H9 (cell line): ENCODE measurements at regions not wholly inside any gene's neighbourhood (a gene's known extent, or its start where the extent isn't known, plus 50 kb on each side); places are given as distances from the start of the nearest gene placed in this dataset.

ENCODE experiments used
- DNase-seq: peaks from one replicate; pipeline ENCODE4 v3.0.0-alpha.2; 2017
- H2AFZ ChIP-seq: one replicate; pipeline ENCODE4 v1.6.1; 2013; ENCODE audit warnings: mild to moderate bottlenecking, low read length, control low read depth, moderate library complexity
- H2AK5ac ChIP-seq: 2 replicates; pipeline ENCODE4 v1.6.1; 2013; ENCODE audit warnings: low read length, control low read depth, mixed read lengths; ENCODE audit not compliant: insufficient read length
- H2BK120ac ChIP-seq: one replicate; pipeline ENCODE4 v1.6.1; 2013; ENCODE audit warnings: low read depth, mild to moderate bottlenecking, low read length, control low read depth, inconsistent platforms; ENCODE audit not compliant: poor library complexity, severe bottlenecking
- H2BK12ac ChIP-seq: 2 replicates; pipeline ENCODE4 v1.6.1; 2013; ENCODE audit warnings: low read length, control low read depth, mixed read lengths, low read depth; ENCODE audit not compliant: insufficient read length
- H2BK15ac ChIP-seq: 2 replicates; pipeline ENCODE4 v1.6.1; 2013; ENCODE audit warnings: low read depth, low read length, control low read depth
- H2BK20ac ChIP-seq: one replicate; pipeline ENCODE4 v1.6.1; 2013; ENCODE audit warnings: low read depth, mild to moderate bottlenecking, low read length, control low read depth, inconsistent platforms; ENCODE audit not compliant: poor library complexity, severe bottlenecking
- H2BK5ac ChIP-seq: 2 replicates; pipeline ENCODE4 v1.6.1; 2013; ENCODE audit warnings: low read length, control low read depth, mixed read lengths; ENCODE audit not compliant: insufficient read length
- H3K14ac ChIP-seq: 2 replicates; pipeline ENCODE4 v1.6.1; 2013; ENCODE audit warnings: low read length, control low read depth; ENCODE audit not compliant: insufficient read depth
- H3K18ac ChIP-seq: 2 replicates; pipeline ENCODE4 v1.6.1; 2013; ENCODE audit warnings: low read depth, mild to moderate bottlenecking, mixed read lengths, low read length, control low read depth; ENCODE audit not compliant: insufficient read length
- H3K23ac ChIP-seq: 2 replicates; pipeline ENCODE4 v1.6.1; 2013; ENCODE audit warnings: low read length, control low read depth, mixed read lengths, low read depth; ENCODE audit not compliant: insufficient read length
- H3K23me2 ChIP-seq: 2 replicates; pipeline ENCODE4 v1.6.1; 2013; ENCODE audit warnings: low read depth, mild to moderate bottlenecking, mixed read lengths, low read length, control low read depth; ENCODE audit not compliant: insufficient read length, poor library complexity, severe bottlenecking
- H3K27ac ChIP-seq: 2 replicates; pipeline ENCODE4 v1.5.1; 2013; ENCODE audit warnings: low read length, control low read depth, mixed read lengths, low read depth; ENCODE audit not compliant: insufficient read length
- H3K27me3 ChIP-seq: 2 replicates; pipeline ENCODE4 v1.6.1; 2013; ENCODE audit warnings: low read length, control low read depth, inconsistent platforms; ENCODE audit not compliant: insufficient read depth
- H3K4ac ChIP-seq: 2 replicates; pipeline ENCODE4 v1.6.1; 2013; ENCODE audit warnings: low read depth, mild to moderate bottlenecking, control low read depth, inconsistent platforms, low read length, moderate library complexity
- H3K4me1 ChIP-seq: 2 replicates; pipeline ENCODE4 v1.6.1; 2013; ENCODE audit warnings: low read length, control low read depth, inconsistent platforms; ENCODE audit not compliant: insufficient read depth
- H3K4me2 ChIP-seq: 2 replicates; pipeline ENCODE4 v1.6.1; 2013; ENCODE audit warnings: low read length, control low read depth, mixed read lengths; ENCODE audit not compliant: insufficient read length, insufficient read depth
- H3K56ac ChIP-seq: 2 replicates; pipeline ENCODE4 v1.6.1; 2013; ENCODE audit warnings: low read depth, mild to moderate bottlenecking, mixed read lengths, low read length, control low read depth; ENCODE audit not compliant: insufficient read length
- H3K79me1 ChIP-seq: 2 replicates; pipeline ENCODE4 v1.6.1; 2013; ENCODE audit warnings: low read depth, mild to moderate bottlenecking, moderate library complexity, low read length, control low read depth, inconsistent platforms; ENCODE audit not compliant: insufficient read depth, poor library complexity, severe bottlenecking
- H3K79me2 ChIP-seq: 2 replicates; pipeline ENCODE4 v1.6.1; 2013; ENCODE audit warnings: low read length, control low read depth, inconsistent platforms; ENCODE audit not compliant: insufficient read depth
- H3K9ac ChIP-seq: 2 replicates; pipeline ENCODE4 v1.6.1; 2013; ENCODE audit warnings: low read length, control low read depth, mixed read lengths; ENCODE audit not compliant: insufficient read length; ENCODE audit errors: extremely low read depth
- H3K9me3 ChIP-seq: one replicate; pipeline ENCODE4 v1.6.1; 2013; ENCODE audit warnings: low read depth, low read length, inconsistent platforms; ENCODE audit not compliant: control insufficient read depth
- H3T11ph ChIP-seq: one replicate; pipeline ENCODE4 v1.6.1; 2013; ENCODE audit warnings: mild to moderate bottlenecking, low read length, control low read depth, inconsistent platforms
- H4K20me1 ChIP-seq: one replicate; pipeline ENCODE4 v1.6.1; 2013; ENCODE audit not compliant: control insufficient read depth, insufficient read length, insufficient read depth
- H4K5ac ChIP-seq: 2 replicates; pipeline ENCODE4 v1.6.1; 2013; ENCODE audit warnings: low read depth, mild to moderate bottlenecking, mixed read lengths, low read length, control low read depth; ENCODE audit not compliant: insufficient read length
- H4K8ac ChIP-seq: replicated peaks from 2 replicates; pipeline ENCODE4 v1.6.1; 2013; ENCODE audit warnings: low read length, control low read depth, mixed read lengths, low read depth; ENCODE audit not compliant: insufficient read length
- H4K91ac ChIP-seq: 2 replicates; pipeline ENCODE4 v1.6.1; 2013; ENCODE audit warnings: low read depth, mild to moderate bottlenecking, moderate library complexity, mixed read lengths, low read length, control low read depth; ENCODE audit not compliant: insufficient read length
- H3K27ac Mint-ChIP-seq, 3 experiments: 2 replicates in 2 of 3; 3 replicates in 1 of 3; pipeline ENCODE4 v1.8.0; 2020 to 2021; ENCODE audit warnings: mixed read lengths in 3 of 3, mild to moderate bottlenecking in 1 of 3, moderate library complexity in 1 of 3
- H3K27me3 Mint-ChIP-seq: 2 replicates; pipeline ENCODE4 v1.8.0; 2021; ENCODE audit warnings: low read depth, mild to moderate bottlenecking, moderate library complexity, mixed read lengths
- H3K36me3 Mint-ChIP-seq, 3 experiments: 2 replicates in 2 of 3; 3 replicates in 1 of 3; pipeline ENCODE4 v1.8.0; 2020 to 2021; ENCODE audit warnings: low read depth in 3 of 3, mixed read lengths in 3 of 3; ENCODE audit not compliant: insufficient read depth in 1 of 3
- H3K4me1 Mint-ChIP-seq, 2 experiments: 2 replicates each; pipeline ENCODE4 v1.8.0; 2020; ENCODE audit warnings: mixed read lengths in 2 of 2
- H3K4me3 Mint-ChIP-seq, 2 experiments: 2 replicates in 1 of 2; 3 replicates in 1 of 2; pipeline ENCODE4 v1.8.0; 2020 to 2021; ENCODE audit warnings: mild to moderate bottlenecking in 2 of 2, mixed read lengths in 2 of 2, moderate library complexity in 1 of 2
- H3K9me3 Mint-ChIP-seq, 2 experiments: 2 replicates in 1 of 2; 3 replicates in 1 of 2; pipeline ENCODE4 v1.8.0; 2020; ENCODE audit warnings: mild to moderate bottlenecking in 2 of 2, mixed read lengths in 2 of 2, moderate library complexity in 1 of 2
- TF ChIP-seq, protein P1 (sequence below): fragments of 200-600 bp; sonication (generic); conservative IDR thresholded peaks from 3 replicates; pipeline ENCODE4 v1.8.0; 2021; ENCODE audit warnings: antibody characterized with exemption, mild to moderate bottlenecking

- Histone ChIP-seq H2AK5ac (no peak overlapping the region), H3K4ac (no peak overlapping the region), H4K20me1 (no peaks in the 10 kb centered on the region), H3K27me3 (no peaks in the 10 kb centered on the region), H3K23me2 (no peaks in the 10 kb centered on the region), H3T11ph (no peak overlapping the region), H3K79me2 (no peaks in the 10 kb centered on the region), H2BK12ac (no peak overlapping the region), H2BK5ac (no peak overlapping the region), H3K4me2 (no peak overlapping the region), H3K18ac (no peak overlapping the region), H2AFZ (no peak overlapping the region), H2BK15ac (no peak overlapping the region), H3K56ac (no peak overlapping the region), H4K91ac (no peak overlapping the region), H3K4me1 (no peaks in the 10 kb centered on the region), H3K9me3 (no peaks in the 10 kb centered on the region), H3K14ac (no peak overlapping the region), H2BK20ac (no peak overlapping the region), H2BK120ac (no peak overlapping the region), H3K9ac (no peak overlapping the region), H3K23ac (no peak overlapping the region), H4K5ac (no peak overlapping the region), H3K79me1 (no peaks in the 10 kb centered on the region), H4K8ac (no peak overlapping the region), H3K27ac (no peak overlapping the region)
- Mint-ChIP-seq H3K36me3 (no peaks in the 10 kb centered on the region), H3K27me3 (no peaks in the 10 kb centered on the region), H3K4me1 (peaks cover 0 to 9% of the 10 kb centered on the region in 2 experiments; a peak in 1 of 4 replicates), H3K9me3 (no peaks in the 10 kb centered on the region), H3K27ac (no peak overlapping the region), H3K4me3 (no peak overlapping the region)
- TF ChIP-seq, protein P1, sequence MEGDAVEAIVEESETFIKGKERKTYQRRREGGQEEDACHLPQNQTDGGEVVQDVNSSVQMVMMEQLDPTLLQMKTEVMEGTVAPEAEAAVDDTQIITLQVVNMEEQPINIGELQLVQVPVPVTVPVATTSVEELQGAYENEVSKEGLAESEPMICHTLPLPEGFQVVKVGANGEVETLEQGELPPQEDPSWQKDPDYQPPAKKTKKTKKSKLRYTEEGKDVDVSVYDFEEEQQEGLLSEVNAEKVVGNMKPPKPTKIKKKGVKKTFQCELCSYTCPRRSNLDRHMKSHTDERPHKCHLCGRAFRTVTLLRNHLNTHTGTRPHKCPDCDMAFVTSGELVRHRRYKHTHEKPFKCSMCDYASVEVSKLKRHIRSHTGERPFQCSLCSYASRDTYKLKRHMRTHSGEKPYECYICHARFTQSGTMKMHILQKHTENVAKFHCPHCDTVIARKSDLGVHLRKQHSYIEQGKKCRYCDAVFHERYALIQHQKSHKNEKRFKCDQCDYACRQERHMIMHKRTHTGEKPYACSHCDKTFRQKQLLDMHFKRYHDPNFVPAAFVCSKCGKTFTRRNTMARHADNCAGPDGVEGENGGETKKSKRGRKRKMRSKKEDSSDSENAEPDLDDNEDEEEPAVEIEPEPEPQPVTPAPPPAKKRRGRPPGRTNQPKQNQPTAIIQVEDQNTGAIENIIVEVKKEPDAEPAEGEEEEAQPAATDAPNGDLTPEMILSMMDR, result no peak
- DNase-seq, result no peak
Measured at GRCh38 chr7:17626235-17626634, 314.1 kb downstream of the SNX13 start.
